GM19240 (cell line): ENCODE measurements at regions not wholly inside any gene's neighbourhood (a gene's known extent, or its start where the extent isn't known, plus 50 kb on each side); places are given as distances from the start of the nearest gene placed in this dataset.
"Not testable (repeated sequence)": the region's sequence is repeated elsewhere in the genome, so short reads cannot be mapped to it uniquely, and the experiment has no call there.

ENCODE experiments used
- DNase-seq: peaks from one replicate; pipeline ENCODE4 v3.0.0; 2011; ENCODE audit warnings: low spot score; ENCODE audit not compliant: insufficient read length

- no peak for DNase-seq
Observed at GRCh38 chr1:182261655-182262054, 129.9 kb downstream of the GLUL start.

GRCh38 chr1:182260516-182260915 lies 131.1 kb downstream of the GLUL start:
- no peak for DNase-seq

- no peak for DNase-seq
Observed at GRCh38 chr1:182259968-182260367, 131.6 kb downstream of the GLUL start.

DNA sequence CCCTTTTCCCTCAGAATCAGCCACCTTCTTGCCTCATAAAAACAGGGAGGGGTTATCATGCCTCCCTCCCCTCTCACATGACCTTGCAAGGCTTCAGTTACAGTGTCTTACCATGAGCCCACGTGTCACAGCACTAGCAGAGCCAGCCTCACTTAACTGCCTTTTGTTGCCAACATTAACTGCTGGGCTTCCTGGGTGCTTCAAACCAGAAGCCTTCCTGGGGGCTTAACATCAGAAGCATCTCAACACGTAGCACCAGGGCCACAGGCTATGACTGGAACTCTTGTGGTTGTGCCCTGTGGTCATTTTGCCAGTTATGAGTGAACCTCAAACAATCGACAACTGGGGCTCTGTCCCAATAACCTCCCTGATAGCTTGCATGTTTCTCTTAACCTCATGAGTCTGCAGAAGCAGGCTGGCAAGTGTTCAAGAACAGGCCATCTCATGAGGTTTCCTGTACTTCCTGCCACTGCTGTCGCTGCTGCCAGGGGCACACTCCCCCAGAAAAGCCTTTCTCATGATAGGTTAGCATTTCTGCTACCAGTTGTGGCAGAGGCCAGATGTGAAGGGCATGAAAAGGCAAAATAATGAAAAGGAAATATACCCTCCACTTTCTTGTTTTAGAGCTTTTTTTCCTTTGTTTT lies 132.2 kb downstream of the GLUL start:
- DNase-seq = no peak

DNA sequence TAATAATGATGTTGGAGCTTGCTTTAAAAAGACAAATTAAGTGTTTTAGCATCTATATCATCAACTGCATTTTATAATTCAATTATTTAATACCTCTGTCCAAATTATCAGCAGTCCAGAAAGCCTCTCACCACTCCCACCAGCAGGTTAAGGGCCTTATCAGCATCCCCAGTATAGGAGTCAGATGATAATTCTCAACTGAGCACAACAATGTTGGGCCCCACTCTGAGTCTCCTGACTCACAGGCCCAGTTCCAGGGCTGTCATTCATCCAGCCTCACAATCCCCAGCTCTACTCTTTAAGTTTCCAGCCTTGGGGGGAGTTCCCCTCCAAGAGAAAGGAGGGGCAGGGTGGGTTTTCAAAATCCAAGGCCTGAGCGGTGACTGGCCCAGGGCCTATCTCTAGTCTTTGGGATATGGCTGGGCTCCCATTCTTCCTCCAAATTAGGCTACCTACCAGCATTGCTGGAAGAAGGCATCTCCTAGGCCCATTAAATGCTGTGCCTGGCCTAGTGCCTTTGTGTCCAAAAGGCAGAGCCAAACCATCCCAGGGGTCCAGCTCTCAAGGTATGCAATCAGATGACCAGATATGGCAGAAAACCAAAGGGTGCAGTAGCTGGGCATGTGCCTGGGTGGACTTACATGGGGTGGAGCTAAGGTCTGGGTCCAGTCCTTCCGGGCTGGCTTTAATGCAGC lies 134.1 kb downstream of the GLUL start:
- DNase-seq = no peak

DNA sequence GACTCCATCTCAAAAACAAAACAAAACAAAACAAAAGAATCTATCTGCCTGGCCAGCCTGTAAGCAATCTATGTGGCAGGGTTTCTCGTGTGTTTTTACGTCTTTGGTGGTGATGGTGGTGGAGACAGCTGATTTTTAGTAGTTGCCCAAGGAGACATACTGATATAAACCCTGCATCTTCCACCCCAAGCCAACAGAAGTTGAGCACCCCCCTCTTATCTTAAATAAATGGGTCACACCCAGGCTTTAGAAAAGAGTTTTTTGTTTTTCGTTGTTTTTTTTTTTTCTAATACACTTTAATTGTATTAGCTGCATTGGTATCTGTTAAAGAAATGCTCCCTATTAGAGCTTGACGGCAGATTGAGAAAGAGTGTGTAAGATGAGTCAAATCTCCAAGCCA lies 134.7 kb downstream of the GLUL start:
- no peak for DNase-seq

- DNase-seq = no peak
Observed at GRCh38 chr1:182255494-182255893, 136.1 kb downstream of the GLUL start.

GRCh38 chr1:182253319-182253860 lies 138.2 kb downstream of the GLUL start:
- no peak for DNase-seq

GRCh38 chr1:182251561-182251960 lies 140.0 kb downstream of the GLUL start:
- no peak for DNase-seq

DNA sequence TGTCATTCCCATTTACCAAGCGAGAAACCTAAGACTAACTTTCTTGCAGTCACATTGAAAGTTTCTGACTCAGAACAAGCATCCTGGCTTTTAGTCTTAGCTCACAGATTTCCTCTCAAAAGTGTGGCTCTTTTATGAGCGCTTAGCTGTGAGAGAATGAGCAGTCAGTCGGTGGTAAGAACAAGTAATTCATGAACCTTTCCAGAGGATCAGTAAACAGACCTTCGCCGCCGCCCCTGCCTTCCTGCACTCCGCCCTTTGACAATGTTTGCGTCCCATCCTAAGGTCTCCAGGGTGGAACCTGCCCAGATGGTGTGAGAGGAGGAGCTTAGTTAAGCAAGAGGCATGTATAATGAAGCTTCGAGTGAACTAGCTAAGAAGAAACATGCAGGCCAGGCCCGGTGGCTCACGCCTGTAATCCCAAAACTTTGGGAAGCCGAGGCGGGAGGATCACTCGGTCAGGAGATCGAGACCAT lies 142.4 kb downstream of the GLUL start:
- peak; percentile 29 for DNase-seq

- no peak for DNase-seq
Observed at GRCh38 chr1:182248721-182249120, 142.9 kb downstream of the GLUL start.

GRCh38 chr1:182247813-182248212 lies 143.8 kb downstream of the GLUL start:
- DNase-seq = not testable (repeated sequence)

DNA sequence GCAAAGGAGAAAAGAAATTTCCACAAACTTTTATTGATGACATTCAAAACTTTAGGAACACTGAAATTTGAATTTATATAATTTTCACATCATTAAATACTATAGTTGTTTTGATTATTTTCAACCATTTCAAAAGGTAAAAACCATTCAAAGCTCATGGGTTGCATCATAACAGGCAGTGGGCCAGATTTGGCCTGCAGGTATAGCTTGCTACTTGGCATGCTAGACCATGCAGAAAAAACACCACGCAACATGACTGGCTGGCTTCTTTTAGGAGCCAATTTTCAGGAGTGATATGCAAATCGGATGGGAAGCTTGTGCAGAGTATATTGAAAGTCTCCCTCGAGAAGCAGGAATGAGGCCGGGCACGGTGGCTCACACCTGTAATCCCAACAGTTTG lies 144.8 kb downstream of the GLUL start:
- no peak for DNase-seq

GRCh38 chr1:182245040-182245439 lies 146.6 kb downstream of the GLUL start:
- DNase-seq = no peak

GRCh38 chr1:182244451-182244850 lies 147.1 kb downstream of the GLUL start:
- DNase-seq = no peak

DNA sequence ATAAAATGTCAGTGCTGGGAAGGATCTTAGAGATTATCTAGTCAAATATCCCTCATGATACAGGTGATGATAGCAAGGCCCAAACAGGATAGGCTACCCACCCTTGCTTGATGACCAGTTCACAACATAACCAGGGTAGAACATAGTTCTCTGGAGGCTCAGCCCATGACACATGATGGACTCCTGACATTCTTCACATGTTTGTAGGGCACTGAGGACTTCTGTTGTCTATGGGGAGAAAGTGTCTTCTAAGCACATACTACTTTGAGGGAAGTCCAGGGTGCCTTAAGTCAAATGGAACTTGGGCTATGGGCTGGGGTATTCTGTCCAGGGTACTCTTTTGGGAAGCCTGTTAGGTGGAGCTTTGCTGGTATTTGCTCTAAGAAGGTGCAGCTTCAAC lies 148.9 kb downstream of the GLUL start:
- DNase-seq = no peak

DNA sequence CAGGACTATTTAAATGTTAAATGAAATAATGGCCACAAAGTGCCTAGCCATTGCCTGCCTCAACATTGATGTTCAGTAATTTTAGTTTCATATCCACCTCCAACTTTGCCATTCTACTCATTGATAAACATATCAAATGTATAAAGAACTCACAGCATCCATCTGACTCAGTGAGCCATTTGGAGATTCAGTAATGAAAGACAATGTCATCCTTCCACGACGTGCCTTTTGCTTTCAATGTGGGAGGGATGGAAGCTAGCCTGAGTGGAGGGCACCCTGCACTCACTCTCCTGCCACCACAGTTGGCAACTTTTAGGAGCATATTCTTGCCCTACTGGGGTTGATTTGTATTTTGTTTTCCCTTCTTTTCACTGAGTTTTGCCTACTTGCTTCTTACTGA lies 151.5 kb downstream of the GLUL start:
- DNase-seq = no peak

GRCh38 chr1:182238421-182238820 lies 153.2 kb downstream of the GLUL start:
- DNase-seq = no peak

- no peak for DNase-seq
Observed at GRCh38 chr1:182237329-182237728, 154.3 kb downstream of the GLUL start.

DNA sequence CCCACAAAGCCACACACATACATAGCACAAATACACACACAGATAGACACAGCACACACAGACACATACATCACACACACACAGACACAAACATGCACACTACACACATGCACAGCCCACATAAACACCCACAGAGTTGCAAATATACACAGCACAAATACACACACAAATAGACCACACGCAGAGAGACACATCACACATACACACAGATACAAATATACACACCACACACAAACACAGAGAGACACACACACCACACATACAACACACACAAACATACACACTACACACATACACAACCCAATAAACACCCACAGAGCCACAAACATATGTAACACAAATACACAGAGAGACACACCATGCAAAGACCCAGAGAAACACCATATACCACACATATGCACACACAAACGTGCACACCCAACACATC lies 154.9 kb downstream of the GLUL start:
- no peak for DNase-seq

DNA sequence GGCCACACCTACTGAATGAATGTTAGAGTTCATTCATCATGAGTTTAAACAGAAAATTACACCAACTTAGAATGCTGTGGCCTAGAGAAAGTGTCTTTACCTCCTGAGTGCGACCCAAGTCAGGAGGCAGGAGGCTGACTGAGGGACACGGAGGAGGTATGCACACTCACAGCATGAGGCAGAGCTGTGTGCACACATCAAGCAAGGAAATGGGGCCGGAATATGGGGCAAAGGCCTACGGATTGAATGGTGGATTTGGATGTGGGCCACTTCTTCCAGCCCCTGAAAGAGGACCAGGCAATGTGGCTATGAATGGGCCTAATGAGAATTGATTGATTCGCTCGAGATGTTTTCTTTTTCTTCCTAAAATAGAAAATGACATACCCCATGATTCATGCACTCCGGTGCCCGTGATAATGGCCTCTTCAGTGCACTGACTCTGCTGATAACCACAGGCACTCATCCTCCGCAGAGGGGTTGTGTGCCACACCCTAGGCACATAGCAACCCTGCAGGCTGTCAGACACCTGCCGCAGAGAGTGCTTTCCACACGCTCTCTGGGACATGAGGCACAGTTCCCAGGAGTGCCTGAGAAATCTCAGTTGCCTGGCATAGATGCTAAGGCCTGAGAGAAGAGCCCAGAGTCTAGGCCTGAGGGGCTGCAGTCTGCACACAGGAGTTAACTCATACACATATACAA lies 155.5 kb downstream of the GLUL start:
- no peak for DNase-seq

- DNase-seq = no peak
Observed at GRCh38 chr1:182235604-182235951, 156.0 kb downstream of the GLUL start.
